Endothelial cell of umbilical vein (primary cell): ENCODE measurements at regions not wholly inside any gene's neighbourhood (a gene's known extent, or its start where the extent isn't known, plus 50 kb on each side); places are given as distances from the start of the nearest gene placed in this dataset.

Experiments used
- BruUV-seq: library from RNA; stranded (reverse); fragments of 400-500 nt; replicated peaks from 2 replicates; lab custom pipeline; 2021; lab: Mats Ljungman, UMichigan
- CTCF ChIA-PET: fragments of 300-600, 350-600 bp; sonication (Branson Sonifier 250); formaldehyde crosslinking; loops from one replicate; lab custom pipeline; 2021; ENCODE audit warnings: antibody characterized with exemption, inconsistent platforms; lab: Charles Lee
- POLR2A ChIA-PET: fragments of 300-600, 350-600 bp; sonication (Branson Sonifier 250); formaldehyde crosslinking; loops from one replicate; lab custom pipeline; 2021; ENCODE audit warnings: antibody characterized with exemption, inconsistent platforms; lab: Charles Lee
- DNase-seq: peaks from one replicate; pipeline ENCODE4 v3.0.0-alpha.2; 2011; ENCODE audit warnings: low read depth, low spot score
- FAIRE-seq: peaks from 2 replicates; lab custom pipeline; 2011; peaks lifted over from hg19 to GRCh38; lab: Jason Lieb, UNC
- H2AFZ ChIP-seq: 2 replicates; pipeline ENCODE4 v1.6.0; 2012; ENCODE audit warnings: low read depth, low read length, control low read depth, inconsistent platforms
- H3K27ac ChIP-seq: 2 replicates; pipeline ENCODE4 v1.5.1; 2011; ENCODE audit warnings: low read depth, mild to moderate bottlenecking, control low read depth, low read length, moderate library complexity; ENCODE audit not compliant: insufficient read depth
- H3K27me3 ChIP-seq, 2 experiments: 2 replicates each; pipeline versions ENCODE4 v1.6.0 to v1.6.1; 2011; ENCODE audit warnings: low read length in 2 of 2, mixed read lengths in 1 of 2; ENCODE audit not compliant: control insufficient read depth in 2 of 2, insufficient read depth in 2 of 2
- H3K36me3 ChIP-seq, 2 experiments: 2 replicates in 1 of 2; 3 replicates in 1 of 2; pipeline ENCODE4 v1.5.1; 2011; ENCODE audit warnings: low read length in 2 of 2, mild to moderate bottlenecking in 1 of 2, moderate library complexity in 1 of 2; ENCODE audit not compliant: control insufficient read depth in 2 of 2, insufficient read depth in 2 of 2; ENCODE audit errors: extremely low read depth in 1 of 2
- H3K4me1 ChIP-seq: 3 replicates; pipeline ENCODE4 v1.5.1; 2011; ENCODE audit warnings: mild to moderate bottlenecking, low read length; ENCODE audit not compliant: control insufficient read depth, insufficient read depth; ENCODE audit errors: extremely low read depth
- H3K4me2 ChIP-seq: 2 replicates; pipeline ENCODE4 v1.6.1; 2011; ENCODE audit warnings: low read length, control low read depth, mixed read lengths; ENCODE audit not compliant: insufficient read depth
- H3K4me3 ChIP-seq, 3 experiments: fragments of 200-600 bp in 1 of 3; sonication (generic), shearing (Covaris generic) in 1 of 3; replicated peaks in 1 of 3; 2 replicates each; pipeline ENCODE4 v1.5.1; 2011 to 2016; ENCODE audit warnings: control low read depth in 3 of 3, low read length in 3 of 3, mild to moderate bottlenecking in 2 of 3, inconsistent platforms in 1 of 3, low read depth in 1 of 3, moderate library complexity in 1 of 3; ENCODE audit not compliant: insufficient read depth in 1 of 3
- H3K79me2 ChIP-seq: 2 replicates; pipeline ENCODE4 v1.6.0; 2012; ENCODE audit warnings: low read length, inconsistent platforms; ENCODE audit not compliant: control insufficient read depth, insufficient read depth
- H3K9ac ChIP-seq: replicated peaks from 2 replicates; pipeline ENCODE3; 2011; ENCODE audit warnings: low read length, control low read depth; ENCODE audit not compliant: insufficient read depth; ENCODE audit errors: extremely low read depth
- H3K9me1 ChIP-seq: replicated peaks from 3 replicates; pipeline ENCODE4 v1.6.0; 2011; ENCODE audit warnings: mild to moderate bottlenecking, low read length; ENCODE audit not compliant: control insufficient read depth, insufficient read depth; ENCODE audit errors: extremely low read depth
- H3K9me3 ChIP-seq: replicated peaks from 2 replicates; pipeline ENCODE4 v1.5.1; 2012; ENCODE audit warnings: low read length, inconsistent platforms; ENCODE audit not compliant: control insufficient read depth, insufficient read depth
- H4K20me1 ChIP-seq: replicated peaks from 2 replicates; pipeline ENCODE3; 2011; ENCODE audit warnings: mild to moderate bottlenecking, low read length; ENCODE audit not compliant: control insufficient read depth, insufficient read depth; ENCODE audit errors: extremely low read depth
- EZH2 ChIP-seq: IDR thresholded peaks from 2 replicates; pipeline ENCODE4 v1.6.1; 2012; ENCODE audit warnings: borderline replicate concordance, low read depth, mild to moderate bottlenecking, moderate library complexity, low read length, inconsistent platforms; ENCODE audit not compliant: severe bottlenecking
- FOS ChIP-seq: IDR thresholded peaks from 2 replicates; pipeline ENCODE4 v1.6.1; 2011; ENCODE audit warnings: mild to moderate bottlenecking, low read length, moderate library complexity, borderline replicate concordance; ENCODE audit not compliant: insufficient read depth
- GATA2 ChIP-seq: IDR thresholded peaks from 2 replicates; pipeline ENCODE4 v1.7.0; 2011; ENCODE audit warnings: low read depth, mild to moderate bottlenecking, moderate library complexity, mixed read lengths, low read length; ENCODE audit not compliant: insufficient read length, insufficient read depth
- JUN ChIP-seq: IDR thresholded peaks from 2 replicates; pipeline ENCODE4 v1.6.1; 2011; ENCODE audit warnings: borderline replicate concordance, low read depth; ENCODE audit not compliant: insufficient read length, insufficient read depth
- MYC ChIP-seq: IDR thresholded peaks from one replicate; pipeline ENCODE4 v1.6.1; 2011; ENCODE audit warnings: mild to moderate bottlenecking, low read depth, low read length
- POLR2A ChIP-seq: IDR thresholded peaks from 2 replicates; pipeline ENCODE4 v1.6.1; 2012; ENCODE audit warnings: low read depth, mild to moderate bottlenecking, control low read depth, low read length
- POLR2AphosphoS5 ChIP-seq: IDR thresholded peaks from 2 replicates; pipeline ENCODE4 v1.6.1; 2012; ENCODE audit warnings: low read depth, mild to moderate bottlenecking, control low read depth, low read length, moderate library complexity; ENCODE audit not compliant: insufficient read depth
- dilution Hi-C: fragments of 300-500 bp; cut with MboI; formaldehyde crosslinking; loops from one replicate; pipeline ENCODE4 v1.15.0; 2019; ENCODE audit warnings: low sequenced_read_pairs; ENCODE audit not compliant: extremely low pct_ligation_motif_present
- intact Hi-C: fragments of 100-400 bp; cut with micrococcal nuclease; formaldehyde crosslinking; loops from one replicate; pipeline ENCODE4 v1.10.0; 2022
- TF ChIP-seq, protein P1 (sequence below): IDR thresholded peaks from 2 replicates; pipeline ENCODE4 v1.6.1; 2011; ENCODE audit not compliant: insufficient read depth, insufficient read length
- TF ChIP-seq, protein P2 (sequence below), 2 donors: IDR thresholded peaks; 1 replicate in 1 of 2; 2 replicates in 1 of 2; pipeline ENCODE4 v1.5.1; 2011; ENCODE audit warnings: low read length in 2 of 2, mild to moderate bottlenecking in 2 of 2, moderate library complexity in 2 of 2, control low read depth in 1 of 2, inconsistent platforms in 1 of 2, low read depth in 1 of 2; ENCODE audit not compliant: insufficient read depth in 1 of 2; ENCODE audit errors: extremely low read depth in 1 of 2

DNA sequence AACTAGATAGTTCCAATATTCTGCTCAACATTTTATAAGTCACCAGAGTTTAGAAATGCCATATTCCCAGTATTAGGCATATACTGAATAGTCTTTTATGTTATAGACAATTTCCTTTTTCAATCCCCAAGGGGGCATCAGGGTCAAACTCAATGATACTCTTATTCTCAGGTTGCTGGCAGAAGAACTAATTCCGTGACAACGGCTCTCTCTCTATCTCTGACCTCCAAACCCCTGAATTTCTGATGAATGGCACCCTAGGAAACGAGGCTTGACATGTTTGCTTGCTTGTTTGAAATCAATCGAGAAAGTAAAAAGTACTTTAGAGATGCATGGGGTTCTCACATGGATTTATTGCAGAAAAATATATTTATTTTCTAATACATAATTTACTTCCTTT, 160.1 kb downstream of the CASP12 start:
- H2AFZ ChIP-seq, result no peak overlapping the region
- H3K27me3 ChIP-seq, result no peaks in the 10 kb centered on the region
- TF ChIP-seq, protein P1, sequence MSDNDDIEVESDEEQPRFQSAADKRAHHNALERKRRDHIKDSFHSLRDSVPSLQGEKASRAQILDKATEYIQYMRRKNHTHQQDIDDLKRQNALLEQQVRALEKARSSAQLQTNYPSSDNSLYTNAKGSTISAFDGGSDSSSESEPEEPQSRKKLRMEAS, result no peak
- TF ChIP-seq JUN (no peak), POLR2AphosphoS5 (no peak), FOS (no peak), GATA2 (no peak), POLR2A (no peak), MYC (no peak), EZH2 (no peak)
- TF ChIP-seq, protein P2, sequence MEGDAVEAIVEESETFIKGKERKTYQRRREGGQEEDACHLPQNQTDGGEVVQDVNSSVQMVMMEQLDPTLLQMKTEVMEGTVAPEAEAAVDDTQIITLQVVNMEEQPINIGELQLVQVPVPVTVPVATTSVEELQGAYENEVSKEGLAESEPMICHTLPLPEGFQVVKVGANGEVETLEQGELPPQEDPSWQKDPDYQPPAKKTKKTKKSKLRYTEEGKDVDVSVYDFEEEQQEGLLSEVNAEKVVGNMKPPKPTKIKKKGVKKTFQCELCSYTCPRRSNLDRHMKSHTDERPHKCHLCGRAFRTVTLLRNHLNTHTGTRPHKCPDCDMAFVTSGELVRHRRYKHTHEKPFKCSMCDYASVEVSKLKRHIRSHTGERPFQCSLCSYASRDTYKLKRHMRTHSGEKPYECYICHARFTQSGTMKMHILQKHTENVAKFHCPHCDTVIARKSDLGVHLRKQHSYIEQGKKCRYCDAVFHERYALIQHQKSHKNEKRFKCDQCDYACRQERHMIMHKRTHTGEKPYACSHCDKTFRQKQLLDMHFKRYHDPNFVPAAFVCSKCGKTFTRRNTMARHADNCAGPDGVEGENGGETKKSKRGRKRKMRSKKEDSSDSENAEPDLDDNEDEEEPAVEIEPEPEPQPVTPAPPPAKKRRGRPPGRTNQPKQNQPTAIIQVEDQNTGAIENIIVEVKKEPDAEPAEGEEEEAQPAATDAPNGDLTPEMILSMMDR (IDR thresholded peaks at IDR 0.05; ENCODE audit: extremely low read depth in 1 of 2, insufficient read depth in 1 of 2, low read depth in 1 of 2, low read length in 2 of 2), result no peak
- peaks cover 16% of the 10 kb centered on the region for H3K4me1 ChIP-seq
- ChIA-PET POLR2A (no interaction called here), CTCF (no interaction called here)
- no TSS peak for BruUV-seq
- DNase-seq (no peak), FAIRE-seq (no peak)
- H3K9me1 ChIP-seq, result no peaks in the 10 kb centered on the region
- no peaks in the 10 kb centered on the region for H3K36me3 ChIP-seq
- no peak overlapping the region for H3K4me2 ChIP-seq
- intact Hi-C loops, result no loop called here
- dilution Hi-C loops, result no loop called here
- H3K9me3 ChIP-seq, result no peaks in the 10 kb centered on the region
- no peak overlapping the region for H3K27ac ChIP-seq
- H4K20me1 ChIP-seq, result no peaks in the 10 kb centered on the region
- no peaks in the 10 kb centered on the region for H3K79me2 ChIP-seq
- no peak overlapping the region for H3K9ac ChIP-seq
- no peak overlapping the region for H3K4me3 ChIP-seq
